ENCODE measurements at regions not wholly inside any gene's neighbourhood (a gene's known extent, or its start where the extent isn't known, plus 50 kb on each side); places are given as distances from the start of the nearest gene placed in this dataset.

DNA sequence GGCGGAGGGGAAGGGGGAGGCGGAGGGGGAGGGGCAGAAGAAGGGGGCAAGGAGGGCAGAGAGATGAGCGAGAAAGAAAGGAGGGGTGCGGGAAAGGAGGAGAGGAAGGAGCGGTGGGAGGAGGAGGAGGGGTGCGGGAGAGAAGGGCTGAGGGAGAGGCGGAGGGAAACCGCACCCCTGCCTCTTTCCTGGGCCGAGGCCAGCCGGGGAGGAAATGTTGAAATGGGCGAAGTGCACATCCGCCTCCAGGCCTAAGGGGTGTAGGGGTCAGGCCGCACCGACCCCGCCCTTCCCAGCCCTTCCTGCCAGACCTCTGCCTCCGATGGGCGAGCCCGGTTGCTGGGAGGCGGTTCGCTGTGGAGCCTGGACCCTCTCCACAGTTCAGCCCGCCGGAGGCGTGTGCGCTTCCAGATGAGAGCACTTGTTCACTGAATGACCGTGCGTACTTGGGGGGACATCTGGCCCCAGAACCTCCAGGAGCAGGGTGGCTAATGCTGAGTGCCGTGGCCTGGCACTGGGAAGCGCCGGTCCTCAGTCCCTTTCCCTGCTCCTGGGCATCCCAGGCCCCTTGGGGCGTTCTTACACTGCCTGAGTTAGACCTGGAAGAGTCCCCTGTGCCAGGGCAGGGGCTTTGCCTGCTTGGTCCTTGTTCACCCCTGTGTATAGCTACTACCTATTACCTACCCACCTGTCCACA is 110.3 kb upstream of the KLF13 start:
- no peak for TF ChIP-seq CTCF (IDR thresholded peaks at IDR 0.05)

GRCh38 chr15:31217067-31217466 is 109.6 kb upstream of the KLF13 start:
- TF ChIP-seq CTCF (IDR thresholded peaks at IDR 0.05) = no peak

- no peak for TF ChIP-seq CTCF (IDR thresholded peaks at IDR 0.05)
Measured at GRCh38 chr15:31217566-31218270, 108.9 kb upstream of the KLF13 start.

GRCh38 chr15:31219221-31219620 is 107.4 kb upstream of the KLF13 start:
- no peak for TF ChIP-seq CTCF (IDR thresholded peaks at IDR 0.05)

DNA sequence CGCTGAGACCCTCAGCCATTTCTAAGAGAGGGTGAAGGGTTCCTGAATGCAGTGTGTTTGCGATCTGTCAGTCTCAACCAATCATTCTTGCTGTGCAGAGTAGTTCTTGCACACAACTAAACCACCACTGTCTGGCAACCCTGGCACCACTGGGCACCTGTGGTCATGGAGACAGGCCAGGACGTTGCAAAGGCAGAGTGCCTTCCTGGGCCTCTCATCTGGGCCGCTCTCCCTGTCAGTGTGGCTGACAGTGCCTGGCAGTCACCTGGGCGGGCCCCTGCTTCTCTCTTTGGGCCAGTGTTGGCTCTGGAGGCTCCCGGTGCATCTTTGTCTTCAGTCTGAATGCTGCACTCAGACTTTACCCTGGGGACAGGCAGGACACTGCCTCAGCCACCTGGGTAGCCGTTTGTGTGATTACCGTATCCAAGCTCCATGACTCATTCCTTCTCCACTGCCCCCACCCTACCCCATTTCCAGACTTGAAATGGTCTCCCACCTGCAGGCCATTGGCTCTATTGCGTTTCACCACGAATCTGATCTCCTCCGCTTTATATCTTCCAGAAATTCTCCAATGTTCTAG is 104.6 kb upstream of the KLF13 start:
- TF ChIP-seq CTCF (IDR thresholded peaks at IDR 0.05) = no peak

DNA sequence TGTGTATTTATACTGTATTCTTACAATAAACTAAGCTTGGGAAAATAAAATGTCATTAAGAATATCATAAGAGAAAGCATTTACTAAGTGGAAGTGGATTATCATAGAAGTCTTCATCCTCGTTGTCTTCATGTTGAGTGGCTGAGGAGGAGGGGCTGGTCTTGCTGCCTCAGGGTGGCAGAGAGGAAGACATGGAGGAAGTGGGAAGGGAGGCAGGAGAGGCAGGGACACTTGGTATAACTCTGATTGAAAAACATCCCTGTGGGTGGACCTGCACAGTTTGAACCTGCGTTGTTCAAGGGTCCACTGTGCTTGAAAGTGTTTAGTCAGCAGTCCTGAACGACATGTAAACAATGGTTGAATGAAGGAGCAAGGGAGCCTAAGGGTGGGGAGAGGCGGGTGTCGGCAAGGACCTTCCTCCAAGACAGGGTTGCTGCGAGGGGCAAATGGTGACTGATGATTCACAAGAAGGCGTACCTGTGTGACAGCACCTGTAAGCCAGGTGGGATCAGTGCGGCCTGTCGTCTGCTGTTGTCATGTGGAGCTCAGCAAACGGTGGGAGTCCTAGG is 103.8 kb upstream of the KLF13 start:
- no peak for TF ChIP-seq CTCF (IDR thresholded peaks at IDR 0.05)

DNA sequence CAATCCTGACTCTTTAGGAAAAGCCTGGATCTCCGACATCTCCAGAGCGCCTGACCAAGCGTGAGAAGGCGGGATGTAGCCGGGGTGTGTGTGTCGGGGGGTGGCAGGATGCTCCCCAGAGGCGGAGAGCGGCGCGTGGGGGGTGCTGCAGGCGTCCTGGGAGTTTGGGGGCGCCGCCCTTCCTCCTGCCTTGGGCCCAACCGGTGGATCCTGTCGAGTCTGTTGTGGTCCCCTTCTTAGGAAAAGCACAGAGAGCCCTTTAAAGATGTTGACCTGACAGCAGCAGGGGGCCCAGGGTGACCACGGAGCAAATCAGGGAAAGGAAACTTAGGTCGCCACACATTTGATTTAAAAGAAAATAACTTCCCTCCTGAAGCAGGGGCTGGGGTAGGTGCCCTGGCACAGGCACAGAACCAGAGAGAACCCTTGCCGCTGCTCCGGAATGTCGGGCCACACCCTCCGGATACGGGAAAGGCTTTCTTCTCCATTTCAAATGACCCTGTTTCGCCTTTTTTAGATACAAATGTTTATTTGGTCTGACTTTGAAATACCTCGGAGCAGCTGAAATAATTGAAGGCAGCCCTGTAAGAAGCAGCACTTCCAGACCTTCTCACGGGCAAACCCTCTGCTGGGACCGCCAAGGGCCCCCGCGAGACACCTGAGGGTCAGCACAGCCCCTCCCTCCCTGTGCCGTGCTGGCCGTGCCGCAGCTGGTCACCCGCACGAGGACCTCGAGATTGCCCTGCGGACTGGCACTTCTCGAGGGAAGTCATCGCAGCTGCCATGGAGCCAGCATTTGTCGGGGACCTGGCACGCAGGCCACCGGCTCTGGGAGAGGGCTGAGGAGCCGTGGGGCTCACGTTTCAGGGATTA is 102.9 kb upstream of the KLF13 start:
- no peak for TF ChIP-seq CTCF (IDR thresholded peaks at IDR 0.05)

All from LNCAP (cell line).